ENCODE measurements at regions not wholly inside any gene's neighbourhood (a gene's known extent, or its start where the extent isn't known, plus 50 kb on each side); places are given as distances from the start of the nearest gene placed in this dataset.

DNA sequence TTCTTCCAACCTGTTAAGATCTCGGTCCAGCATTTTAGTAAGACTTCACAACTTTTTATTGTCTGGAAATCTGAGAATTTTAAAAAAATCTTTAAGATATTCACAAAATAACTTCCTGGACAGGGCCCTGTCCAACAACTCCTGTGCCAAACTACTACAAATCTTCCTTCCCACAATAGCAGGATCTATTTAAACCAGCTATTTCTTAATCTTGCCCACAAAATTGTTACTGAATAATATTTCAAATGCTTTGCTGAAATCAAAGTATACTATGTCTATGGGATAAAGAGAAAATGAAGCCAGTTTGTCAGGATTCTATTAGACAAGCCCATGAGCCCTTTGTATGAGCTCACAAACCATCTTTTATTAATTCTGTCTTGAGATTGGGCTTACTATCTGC, 104.1 kb upstream of the DDIT4L start:
- H3K36me3 Mint-ChIP-seq (ENCODE audit: low read depth) = no peaks in the 10 kb centered on the region
- DNase-seq = no peak
- TF ChIP-seq, protein P1, sequence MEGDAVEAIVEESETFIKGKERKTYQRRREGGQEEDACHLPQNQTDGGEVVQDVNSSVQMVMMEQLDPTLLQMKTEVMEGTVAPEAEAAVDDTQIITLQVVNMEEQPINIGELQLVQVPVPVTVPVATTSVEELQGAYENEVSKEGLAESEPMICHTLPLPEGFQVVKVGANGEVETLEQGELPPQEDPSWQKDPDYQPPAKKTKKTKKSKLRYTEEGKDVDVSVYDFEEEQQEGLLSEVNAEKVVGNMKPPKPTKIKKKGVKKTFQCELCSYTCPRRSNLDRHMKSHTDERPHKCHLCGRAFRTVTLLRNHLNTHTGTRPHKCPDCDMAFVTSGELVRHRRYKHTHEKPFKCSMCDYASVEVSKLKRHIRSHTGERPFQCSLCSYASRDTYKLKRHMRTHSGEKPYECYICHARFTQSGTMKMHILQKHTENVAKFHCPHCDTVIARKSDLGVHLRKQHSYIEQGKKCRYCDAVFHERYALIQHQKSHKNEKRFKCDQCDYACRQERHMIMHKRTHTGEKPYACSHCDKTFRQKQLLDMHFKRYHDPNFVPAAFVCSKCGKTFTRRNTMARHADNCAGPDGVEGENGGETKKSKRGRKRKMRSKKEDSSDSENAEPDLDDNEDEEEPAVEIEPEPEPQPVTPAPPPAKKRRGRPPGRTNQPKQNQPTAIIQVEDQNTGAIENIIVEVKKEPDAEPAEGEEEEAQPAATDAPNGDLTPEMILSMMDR (IDR thresholded peaks at IDR 0.05) = no peak
- H3K9me3 Mint-ChIP-seq = no peaks in the 10 kb centered on the region
- peaks cover 22% of the 10 kb centered on the region for H3K4me1 Mint-ChIP-seq
- no peak overlapping the region for H3K27ac Mint-ChIP-seq
- no peak overlapping the region for H3K4me3 Mint-ChIP-seq
- peaks cover 3% of the 10 kb centered on the region for H3K27me3 Mint-ChIP-seq (ENCODE audit: low read depth, poor library complexity)

DNA sequence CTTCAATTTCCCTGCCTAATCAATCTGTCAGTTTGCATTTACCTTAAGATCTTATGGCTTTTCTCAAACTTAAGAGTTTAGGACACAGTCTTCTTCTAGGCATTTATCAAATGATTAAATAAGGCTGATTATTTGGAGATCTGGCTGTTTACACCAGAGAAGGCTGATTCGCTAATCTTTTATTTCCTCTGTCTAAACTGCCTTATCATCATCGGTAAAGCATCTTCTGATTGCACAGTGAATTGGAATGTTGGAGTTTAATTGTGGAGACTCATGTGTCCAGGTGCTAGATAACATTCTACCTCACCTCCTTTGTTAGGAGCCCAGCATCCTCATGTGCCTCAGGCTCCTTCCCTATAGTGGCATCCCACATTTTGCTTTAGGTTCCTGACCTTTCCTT, 100.3 kb upstream of the DDIT4L start:
- no peak overlapping the region for H3K27ac Mint-ChIP-seq
- peaks cover 46% of the 10 kb centered on the region for H3K4me1 Mint-ChIP-seq
- peaks cover 3% of the 10 kb centered on the region for H3K27me3 Mint-ChIP-seq (ENCODE audit: low read depth, poor library complexity)
- TF ChIP-seq, protein P1 (IDR thresholded peaks at IDR 0.05) = no peak
- peaks cover 5% of the 10 kb centered on the region for H3K36me3 Mint-ChIP-seq (ENCODE audit: low read depth)
- DNase-seq = no peak
- no peaks in the 10 kb centered on the region for H3K9me3 Mint-ChIP-seq
- H3K4me3 Mint-ChIP-seq = no peak overlapping the region

DNA sequence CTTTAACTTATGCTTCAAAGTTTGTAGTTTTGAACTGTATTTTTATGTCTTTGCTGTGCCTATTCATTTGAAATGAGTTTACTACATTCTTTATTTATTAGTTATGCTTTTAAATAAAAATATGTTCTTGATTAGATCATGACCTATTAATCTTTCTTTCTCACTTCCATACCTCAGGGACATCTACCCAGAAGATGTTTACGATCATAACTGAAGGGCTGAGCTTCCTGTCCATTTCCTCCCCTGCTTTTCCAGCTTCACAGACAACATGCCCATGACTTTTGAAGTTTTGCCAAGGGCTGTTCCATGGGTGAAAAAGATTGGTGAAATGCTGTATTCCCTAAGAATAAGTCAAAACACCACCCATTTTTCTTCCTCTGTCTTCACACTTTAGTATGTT, 99.7 kb upstream of the DDIT4L start:
- Mint-ChIP-seq H3K27me3 (ENCODE audit: low read depth, poor library complexity) (peaks cover 3% of the 10 kb centered on the region), H3K4me1 (peaks cover 52% of the 10 kb centered on the region), H3K4me3 (no peak overlapping the region), H3K9me3 (no peaks in the 10 kb centered on the region), H3K27ac (peak overlapping the region; percentile 13), H3K36me3 (ENCODE audit: low read depth) (peaks cover 5% of the 10 kb centered on the region)
- DNase-seq = no peak
- TF ChIP-seq, protein P1 (IDR thresholded peaks at IDR 0.05) = no peak

DNA sequence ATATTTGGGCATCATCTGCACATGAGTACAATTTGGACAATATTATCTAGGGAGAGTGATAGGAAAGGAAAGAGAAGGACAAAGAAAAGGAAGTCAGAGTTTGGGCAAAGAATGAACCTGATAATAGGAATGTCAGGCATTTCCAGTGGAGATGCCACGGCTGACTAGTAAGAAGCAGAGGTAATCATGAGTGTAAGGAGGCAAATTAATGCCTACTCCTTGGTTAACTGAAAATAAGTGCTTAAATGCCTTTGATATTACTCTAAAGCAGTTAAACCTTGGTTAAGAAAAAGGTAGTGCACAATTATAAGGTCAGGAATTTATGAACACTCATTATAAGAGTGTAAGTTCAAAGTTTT, 99.2 kb upstream of the DDIT4L start:
- H3K27me3 Mint-ChIP-seq (ENCODE audit: low read depth, poor library complexity) = peaks cover 3% of the 10 kb centered on the region
- DNase-seq = no peak
- peak overlapping the region; percentile 14 for H3K27ac Mint-ChIP-seq
- peaks cover 5% of the 10 kb centered on the region for H3K36me3 Mint-ChIP-seq (ENCODE audit: low read depth)
- H3K9me3 Mint-ChIP-seq = no peaks in the 10 kb centered on the region
- peaks cover 56% of the 10 kb centered on the region for H3K4me1 Mint-ChIP-seq
- H3K4me3 Mint-ChIP-seq = no peak overlapping the region
- TF ChIP-seq, protein P1 (IDR thresholded peaks at IDR 0.05) = no peak

DNA sequence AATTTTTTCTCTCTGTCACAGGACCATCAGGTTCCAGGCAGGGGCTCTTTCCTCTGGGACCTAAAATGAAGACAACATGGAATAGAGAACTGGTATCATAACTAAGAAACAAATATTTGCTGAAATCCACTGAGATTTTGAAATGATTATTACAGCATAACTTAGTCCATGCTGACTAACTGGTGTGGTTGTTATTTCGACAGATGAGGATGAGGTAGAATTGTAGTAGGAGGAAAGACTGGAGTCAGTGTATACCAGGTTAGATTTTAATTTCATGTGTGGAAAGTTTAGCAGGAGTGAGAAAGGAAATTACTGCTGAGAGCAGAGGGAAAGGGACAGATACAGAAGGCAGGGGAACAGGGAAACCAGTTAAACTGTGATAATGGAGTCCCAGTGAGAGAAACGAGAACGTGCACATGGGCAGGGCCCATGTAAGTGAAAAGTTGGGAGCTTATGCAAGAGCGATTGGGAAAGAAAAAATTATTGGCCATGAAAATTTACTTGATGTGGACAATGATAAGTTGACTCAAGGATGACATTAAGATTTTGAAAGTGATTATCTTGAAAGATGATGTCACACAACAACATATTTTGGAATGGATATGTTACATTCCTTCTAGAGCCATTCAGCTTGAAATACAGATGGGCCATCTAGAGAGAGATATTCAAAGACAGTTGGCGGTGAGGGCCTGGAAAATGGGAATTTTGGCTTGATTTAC, 98.7 kb upstream of the DDIT4L start:
- no peak for DNase-seq
- Mint-ChIP-seq H3K9me3 (no peaks in the 10 kb centered on the region), H3K4me1 (peaks cover 62% of the 10 kb centered on the region), H3K4me3 (no peak overlapping the region), H3K36me3 (ENCODE audit: low read depth) (peaks cover 5% of the 10 kb centered on the region), H3K27me3 (ENCODE audit: low read depth, poor library complexity) (peaks cover 3% of the 10 kb centered on the region), H3K27ac (peak overlapping the region; percentile 91)
- TF ChIP-seq, protein P1 (IDR thresholded peaks at IDR 0.05) = no peak

DNA sequence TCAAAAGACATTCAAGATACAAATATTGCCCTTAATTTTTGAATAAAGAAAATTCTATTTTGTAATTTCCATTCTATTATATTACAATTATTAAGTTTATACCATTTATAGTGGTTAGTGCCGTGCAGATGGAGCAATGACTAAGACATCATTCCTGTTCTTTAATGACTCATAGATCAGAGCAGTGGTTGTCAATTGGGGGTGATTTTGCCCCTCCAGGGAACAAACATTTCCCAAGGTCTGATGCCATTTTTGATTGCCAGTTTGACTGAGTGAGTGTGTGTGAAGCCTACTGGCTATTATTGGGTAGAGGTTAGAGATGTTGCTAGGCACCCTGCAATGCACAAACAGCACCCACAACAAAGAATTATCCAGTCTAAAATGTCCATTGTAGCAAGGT, 97.9 kb upstream of the DDIT4L start:
- Mint-ChIP-seq H3K27me3 (ENCODE audit: low read depth, poor library complexity) (peaks cover 3% of the 10 kb centered on the region), H3K4me3 (no peak overlapping the region), H3K9me3 (no peaks in the 10 kb centered on the region), H3K36me3 (ENCODE audit: low read depth) (peaks cover 5% of the 10 kb centered on the region), H3K4me1 (peaks cover 66% of the 10 kb centered on the region), H3K27ac (peak overlapping the region; percentile 89)
- DNase-seq = no peak
- TF ChIP-seq, protein P1 (IDR thresholded peaks at IDR 0.05) = no peak
